ENCODE measurements at regions not wholly inside any gene's neighbourhood (a gene's known extent, or its start where the extent isn't known, plus 50 kb on each side); places are given as distances from the start of the nearest gene placed in this dataset.

DNA sequence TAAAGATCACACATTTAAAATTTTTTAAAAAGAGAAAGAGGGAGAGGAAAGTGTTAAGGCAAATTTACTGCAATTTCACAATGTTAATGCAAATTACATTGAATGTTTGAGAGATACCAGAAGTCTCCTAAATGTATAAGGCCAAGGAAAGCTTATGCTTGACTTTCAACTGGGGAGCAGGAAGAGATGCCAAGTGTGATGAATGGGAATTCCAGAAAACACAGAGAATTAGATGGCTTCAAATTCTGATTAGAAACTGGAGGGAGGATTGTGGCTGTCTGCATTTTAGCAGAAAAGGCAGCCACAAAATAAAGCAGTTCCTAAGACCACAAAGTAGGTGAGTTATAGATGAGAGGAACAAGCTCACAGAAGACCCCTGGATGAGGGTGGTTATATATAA lies 328.3 kb upstream of the CITED2 start:
- no peak overlapping the region for H3K4me3 ChIP-seq
- TF ChIP-seq POLR2AphosphoS5 (IDR thresholded peaks at IDR 0.05) (no peak), EP300 (IDR thresholded peaks at IDR 0.05) (no peak), POLR2A (IDR thresholded peaks at IDR 0.05) (no peak)
- TF ChIP-seq, protein P1, sequence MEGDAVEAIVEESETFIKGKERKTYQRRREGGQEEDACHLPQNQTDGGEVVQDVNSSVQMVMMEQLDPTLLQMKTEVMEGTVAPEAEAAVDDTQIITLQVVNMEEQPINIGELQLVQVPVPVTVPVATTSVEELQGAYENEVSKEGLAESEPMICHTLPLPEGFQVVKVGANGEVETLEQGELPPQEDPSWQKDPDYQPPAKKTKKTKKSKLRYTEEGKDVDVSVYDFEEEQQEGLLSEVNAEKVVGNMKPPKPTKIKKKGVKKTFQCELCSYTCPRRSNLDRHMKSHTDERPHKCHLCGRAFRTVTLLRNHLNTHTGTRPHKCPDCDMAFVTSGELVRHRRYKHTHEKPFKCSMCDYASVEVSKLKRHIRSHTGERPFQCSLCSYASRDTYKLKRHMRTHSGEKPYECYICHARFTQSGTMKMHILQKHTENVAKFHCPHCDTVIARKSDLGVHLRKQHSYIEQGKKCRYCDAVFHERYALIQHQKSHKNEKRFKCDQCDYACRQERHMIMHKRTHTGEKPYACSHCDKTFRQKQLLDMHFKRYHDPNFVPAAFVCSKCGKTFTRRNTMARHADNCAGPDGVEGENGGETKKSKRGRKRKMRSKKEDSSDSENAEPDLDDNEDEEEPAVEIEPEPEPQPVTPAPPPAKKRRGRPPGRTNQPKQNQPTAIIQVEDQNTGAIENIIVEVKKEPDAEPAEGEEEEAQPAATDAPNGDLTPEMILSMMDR (IDR thresholded peaks at IDR 0.05): no peak
- no peaks in the 10 kb centered on the region for H3K4me1 ChIP-seq

DNA sequence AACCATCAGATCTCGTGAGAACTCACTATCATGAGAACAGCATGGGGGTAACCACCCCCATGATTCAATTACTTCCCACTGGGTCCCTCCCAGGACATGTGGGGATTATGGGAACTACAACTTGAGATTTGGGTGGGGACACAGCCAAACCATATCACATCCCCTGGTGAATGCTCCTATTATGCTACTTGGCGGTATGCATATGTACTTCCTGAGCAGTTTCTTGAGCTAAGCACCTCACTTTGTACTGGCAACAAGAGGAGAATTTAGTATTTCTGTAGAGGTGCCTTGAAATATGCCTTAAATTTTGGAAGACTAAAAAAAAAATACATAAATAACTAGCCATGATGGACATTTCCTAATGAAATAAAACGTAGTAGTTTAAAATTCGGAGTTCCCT lies 327.2 kb upstream of the CITED2 start:
- Histone ChIP-seq H3K9me3 (no peaks in the 10 kb centered on the region), H3K4me3 (no peak overlapping the region), H3K36me3 (no peaks in the 10 kb centered on the region), H3K4me1 (no peaks in the 10 kb centered on the region), H3K27me3 (no peaks in the 10 kb centered on the region), H3K27ac (no peak overlapping the region)
- TF ChIP-seq POLR2AphosphoS5 (IDR thresholded peaks at IDR 0.05): no peak
- TF ChIP-seq EP300 (IDR thresholded peaks at IDR 0.05): no peak
- TF ChIP-seq, protein P1 (IDR thresholded peaks at IDR 0.05): no peak
- TF ChIP-seq POLR2A (IDR thresholded peaks at IDR 0.05): no peak
- 91 to 100% methylated on average over 2 to 4 of the region's 4 CpGs for WGBS, 2 donors (ENCODE audit: low coverage in 1 of 2)
- ATAC-seq: no peak

More for the DNA sequence above, 328.3 kb upstream of the CITED2 start:
- H3K36me3 ChIP-seq: no peaks in the 10 kb centered on the region
- H3K9me3 ChIP-seq: no peaks in the 10 kb centered on the region
- no peak for ATAC-seq
- H3K27me3 ChIP-seq: no peaks in the 10 kb centered on the region
- no peak overlapping the region for H3K27ac ChIP-seq

DNA sequence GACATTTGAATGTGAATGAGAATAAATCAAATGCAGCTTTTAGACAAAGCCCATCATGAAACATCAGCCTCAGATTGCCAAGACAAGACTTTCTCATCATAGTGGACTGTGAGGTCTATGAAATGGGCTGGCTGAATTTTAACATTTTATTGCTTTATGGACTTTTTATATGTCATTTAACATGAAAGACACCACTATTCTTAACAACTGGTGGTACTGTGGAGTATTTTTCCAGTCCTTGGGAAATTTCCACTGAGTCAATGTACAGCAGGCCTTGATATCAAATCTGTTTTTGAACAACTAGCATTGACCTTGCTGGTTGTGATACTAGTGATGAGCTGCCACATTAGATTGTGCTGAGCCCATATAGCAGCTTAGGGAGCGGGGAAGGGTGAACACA lies 326.6 kb upstream of the CITED2 start:
- ATAC-seq: no peak

DNA sequence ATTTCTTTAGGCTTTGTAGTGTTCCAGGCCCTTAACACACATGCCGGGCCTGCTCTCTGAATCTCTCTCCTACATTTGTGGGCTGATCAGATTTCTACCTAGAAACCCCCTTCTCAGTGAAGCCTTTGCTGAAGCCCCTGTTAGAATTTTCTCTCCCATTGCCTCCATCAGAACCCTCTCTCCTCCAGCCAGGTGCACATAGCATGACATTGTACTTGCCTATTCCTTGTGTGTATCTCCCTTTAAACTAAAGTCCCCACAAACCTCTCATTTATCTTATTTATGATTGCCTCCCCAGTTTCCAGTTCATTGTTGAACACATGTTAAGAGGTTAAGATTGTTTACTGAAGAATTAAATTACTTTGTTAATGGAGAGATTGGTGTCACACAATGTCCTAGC lies 325.5 kb upstream of the CITED2 start:
- WGBS, 2 donors (ENCODE audit: low coverage in 1 of 2): 100% methylated on average over 1 of the region's 1 CpG; no CpG with 5 or more reads in 1 of the 2 donors
- Histone ChIP-seq H3K4me1 (no peaks in the 10 kb centered on the region), H3K27ac (peak overlapping the region in 1 of 4 donors; percentile 32), H3K9me3 (no peaks in the 10 kb centered on the region), H3K36me3 (no peaks in the 10 kb centered on the region), H3K27me3 (no peaks in the 10 kb centered on the region), H3K4me3 (no peak overlapping the region)
- ATAC-seq: no peak
- TF ChIP-seq POLR2AphosphoS5 (IDR thresholded peaks at IDR 0.05) (no peak), EP300 (IDR thresholded peaks at IDR 0.05) (no peak), POLR2A (IDR thresholded peaks at IDR 0.05) (no peak)
- TF ChIP-seq, protein P1 (IDR thresholded peaks at IDR 0.05): no peak

More for the DNA sequence above, 326.6 kb upstream of the CITED2 start:
- no peak overlapping the region for H3K4me3 ChIP-seq
- no peaks in the 10 kb centered on the region for H3K4me1 ChIP-seq
- no peaks in the 10 kb centered on the region for H3K36me3 ChIP-seq
- no peak for TF ChIP-seq POLR2A (IDR thresholded peaks at IDR 0.05)
- TF ChIP-seq, protein P1 (IDR thresholded peaks at IDR 0.05): no peak
- no peak for TF ChIP-seq POLR2AphosphoS5 (IDR thresholded peaks at IDR 0.05)
- TF ChIP-seq EP300 (IDR thresholded peaks at IDR 0.05): no peak
- H3K27ac ChIP-seq: no peak overlapping the region
- 100% methylated on average over 1 of the region's 1 CpG; no CpG with 5 or more reads in 1 of the 2 donors for WGBS, 2 donors (ENCODE audit: low coverage in 1 of 2)
- no peaks in the 10 kb centered on the region for H3K27me3 ChIP-seq
- H3K9me3 ChIP-seq: no peaks in the 10 kb centered on the region

DNA sequence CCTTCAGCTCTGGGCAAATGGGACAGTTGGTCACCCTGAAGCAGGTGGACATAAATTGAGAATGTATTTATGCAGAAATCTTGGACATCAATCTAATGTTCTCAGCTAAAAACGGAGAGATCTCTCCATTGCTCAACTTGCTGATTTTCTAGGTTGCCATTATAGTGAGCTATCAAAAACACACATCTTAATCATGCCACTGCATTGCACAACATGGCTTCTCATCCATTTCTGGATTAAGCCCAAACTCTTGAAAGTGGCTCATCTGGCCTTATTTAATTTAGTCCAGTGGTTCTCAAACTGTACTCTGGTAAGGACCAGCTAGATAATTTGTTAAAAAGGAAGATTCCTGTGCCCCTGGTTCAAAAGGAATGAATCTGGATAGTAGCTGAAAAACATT lies 324.9 kb upstream of the CITED2 start:
- H3K27me3 ChIP-seq: no peaks in the 10 kb centered on the region
- H3K27ac ChIP-seq: peak overlapping the region in 2 of 4 donors; percentile 19 to 20
- WGBS, 2 donors (ENCODE audit: low coverage in 1 of 2): 25 to 75% methylated on average over 1 of the region's 1 CpG
- H3K36me3 ChIP-seq: no peaks in the 10 kb centered on the region
- TF ChIP-seq POLR2A (IDR thresholded peaks at IDR 0.05) (no peak), POLR2AphosphoS5 (IDR thresholded peaks at IDR 0.05) (peak; percentile 52)
- H3K9me3 ChIP-seq: no peaks in the 10 kb centered on the region
- no peaks in the 10 kb centered on the region for H3K4me1 ChIP-seq
- H3K4me3 ChIP-seq: no peak overlapping the region
- peak; percentile 80 for ATAC-seq
